Neural cell (in vitro differentiated cells): ENCODE measurements at regions not wholly inside any gene's neighbourhood (a gene's known extent, or its start where the extent isn't known, plus 50 kb on each side); places are given as distances from the start of the nearest gene placed in this dataset.

ENCODE experiments used
- CTCF ChIP-seq: fragments of 450-650 bp; IDR thresholded peaks from 2 replicates; pipeline ENCODE4 v1.5.1; 2014; ENCODE audit warnings: antibody characterized with exemption, mild to moderate bottlenecking, moderate library complexity; ENCODE audit not compliant: poor library complexity, severe bottlenecking
- MXI1 ChIP-seq: fragments of 450-650 bp; conservative IDR thresholded peaks from 2 replicates; pipeline ENCODE4 v1.6.1; 2014; ENCODE audit warnings: antibody characterized with exemption, mild to moderate bottlenecking; ENCODE audit not compliant: poor library complexity, severe bottlenecking
- POLR2AphosphoS5 ChIP-seq: IDR thresholded peaks from 2 replicates; pipeline ENCODE4 v1.6.1; 2012

- TF ChIP-seq CTCF: no peak
- TF ChIP-seq MXI1: no peak
- TF ChIP-seq POLR2AphosphoS5: no peak
Observed at GRCh38 chrY:16659340-16659739, 1220.7 kb downstream of the CDY2B start.
